ENCODE measurements at regions not wholly inside any gene's neighbourhood (a gene's known extent, or its start where the extent isn't known, plus 50 kb on each side); places are given as distances from the start of the nearest gene placed in this dataset.

DNA sequence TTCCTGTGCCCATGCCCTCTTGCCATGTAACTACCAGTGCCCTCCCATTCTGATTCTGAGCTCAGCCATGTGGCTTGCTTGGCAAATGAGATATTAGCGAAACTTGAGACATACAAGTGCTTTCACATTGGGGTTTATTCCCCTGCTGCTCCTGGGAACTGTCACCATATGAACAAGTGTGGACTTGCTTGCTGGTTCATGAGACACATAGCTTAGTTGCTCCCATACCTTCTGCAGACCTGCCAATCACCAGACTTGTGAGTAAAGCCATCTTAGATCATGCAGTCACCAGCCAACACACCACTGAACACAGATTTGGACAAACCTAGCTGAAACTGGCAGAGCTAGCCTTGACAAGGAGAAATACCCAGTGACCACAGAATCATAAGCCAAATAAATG, 155.1 kb downstream of the SS18 start:
- no peaks in the 10 kb centered on the region for H3K27me3 ChIP-seq (ENCODE audit: insufficient read depth, low read depth, severe bottlenecking)
- DNase-seq = no peak
- H3K9me3 ChIP-seq (ENCODE audit: severe bottlenecking) = no peaks in the 10 kb centered on the region
- H3K36me3 ChIP-seq = no peaks in the 10 kb centered on the region
- H3K27ac ChIP-seq = no peak overlapping the region
- TF ChIP-seq, protein P1, sequence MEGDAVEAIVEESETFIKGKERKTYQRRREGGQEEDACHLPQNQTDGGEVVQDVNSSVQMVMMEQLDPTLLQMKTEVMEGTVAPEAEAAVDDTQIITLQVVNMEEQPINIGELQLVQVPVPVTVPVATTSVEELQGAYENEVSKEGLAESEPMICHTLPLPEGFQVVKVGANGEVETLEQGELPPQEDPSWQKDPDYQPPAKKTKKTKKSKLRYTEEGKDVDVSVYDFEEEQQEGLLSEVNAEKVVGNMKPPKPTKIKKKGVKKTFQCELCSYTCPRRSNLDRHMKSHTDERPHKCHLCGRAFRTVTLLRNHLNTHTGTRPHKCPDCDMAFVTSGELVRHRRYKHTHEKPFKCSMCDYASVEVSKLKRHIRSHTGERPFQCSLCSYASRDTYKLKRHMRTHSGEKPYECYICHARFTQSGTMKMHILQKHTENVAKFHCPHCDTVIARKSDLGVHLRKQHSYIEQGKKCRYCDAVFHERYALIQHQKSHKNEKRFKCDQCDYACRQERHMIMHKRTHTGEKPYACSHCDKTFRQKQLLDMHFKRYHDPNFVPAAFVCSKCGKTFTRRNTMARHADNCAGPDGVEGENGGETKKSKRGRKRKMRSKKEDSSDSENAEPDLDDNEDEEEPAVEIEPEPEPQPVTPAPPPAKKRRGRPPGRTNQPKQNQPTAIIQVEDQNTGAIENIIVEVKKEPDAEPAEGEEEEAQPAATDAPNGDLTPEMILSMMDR (IDR thresholded peaks at IDR 0.05; ENCODE audit: low read depth, low read length) = no peak
- no peak overlapping the region for H3K4me3 ChIP-seq (ENCODE audit: low read depth, low read length)

DNA sequence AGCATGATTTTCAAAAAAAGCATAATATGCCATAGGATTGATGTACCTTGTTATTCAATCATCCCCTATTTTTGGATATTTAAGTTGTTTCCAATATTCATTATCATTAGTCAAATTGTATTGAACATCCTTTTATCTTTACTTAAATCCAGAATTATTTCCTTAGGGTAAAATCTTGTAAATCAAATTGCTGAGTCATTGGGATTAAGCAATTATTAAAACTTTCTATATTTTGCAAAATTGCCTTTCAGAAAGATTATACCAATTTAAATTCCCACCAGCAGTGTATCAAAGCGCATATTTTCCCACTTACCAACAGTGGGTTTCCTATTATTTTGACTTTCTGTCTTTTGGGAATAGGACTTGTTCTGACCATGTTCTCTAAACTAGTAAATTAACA, 159.3 kb downstream of the SS18 start:
- no peaks in the 10 kb centered on the region for H3K9me3 ChIP-seq (ENCODE audit: severe bottlenecking)

DNA sequence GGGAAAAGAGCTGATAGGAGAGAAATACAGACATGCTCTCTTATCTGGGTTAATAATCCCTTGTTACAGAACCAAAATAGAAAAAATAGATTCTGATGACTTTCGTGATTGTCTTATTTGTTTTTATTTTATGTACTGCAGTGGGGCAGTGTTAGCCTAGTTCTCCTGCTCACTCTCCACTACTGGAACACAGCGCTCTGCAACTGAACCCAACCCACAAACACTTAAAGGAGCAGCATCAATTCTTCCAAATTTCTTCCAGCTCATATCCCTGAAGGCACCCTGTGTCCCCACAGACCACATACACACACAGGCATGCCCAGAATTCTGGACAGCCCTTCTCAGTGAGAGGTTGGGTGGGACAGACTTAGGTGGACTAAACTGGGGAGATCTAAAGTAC, 160.6 kb downstream of the SS18 start:
- no peaks in the 10 kb centered on the region for H3K36me3 ChIP-seq
- H3K9me3 ChIP-seq (ENCODE audit: severe bottlenecking) = no peaks in the 10 kb centered on the region
- H3K4me3 ChIP-seq (ENCODE audit: low read depth, low read length) = no peak overlapping the region
- no peak overlapping the region for H3K27ac ChIP-seq
- TF ChIP-seq, protein P1 (IDR thresholded peaks at IDR 0.05; ENCODE audit: low read depth, low read length) = no peak
- DNase-seq = no peak
- no peaks in the 10 kb centered on the region for H3K27me3 ChIP-seq (ENCODE audit: insufficient read depth, low read depth, severe bottlenecking)

More for the DNA sequence above, 159.3 kb downstream of the SS18 start:
- no peak overlapping the region for H3K27ac ChIP-seq
- DNase-seq = no peak
- no peaks in the 10 kb centered on the region for H3K36me3 ChIP-seq
- no peak overlapping the region for H3K4me3 ChIP-seq (ENCODE audit: low read depth, low read length)
- H3K27me3 ChIP-seq (ENCODE audit: insufficient read depth, low read depth, severe bottlenecking) = no peaks in the 10 kb centered on the region
- TF ChIP-seq, protein P1 (IDR thresholded peaks at IDR 0.05; ENCODE audit: low read depth, low read length) = no peak

DNA sequence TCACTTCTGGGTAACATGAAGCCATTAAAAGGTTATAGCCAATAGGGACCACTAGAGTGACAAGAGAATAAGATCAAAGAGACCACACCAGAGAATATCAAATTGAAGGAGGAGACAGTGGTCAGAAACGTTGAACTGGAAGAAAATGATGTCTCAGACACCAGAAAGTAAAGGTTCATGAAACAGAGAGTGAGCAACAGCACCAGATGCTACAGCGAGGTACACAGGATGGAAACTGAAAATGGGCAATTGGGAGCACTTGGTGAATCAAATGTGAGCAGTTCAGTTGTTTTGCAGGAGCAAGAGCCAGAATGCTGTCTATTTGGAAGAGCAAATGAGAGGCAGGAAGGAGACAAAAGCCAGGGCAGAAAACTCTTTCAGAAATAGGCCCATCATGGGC, 162.6 kb downstream of the SS18 start:
- no peak for DNase-seq
- Histone ChIP-seq H3K27me3 (ENCODE audit: insufficient read depth, low read depth, severe bottlenecking) (no peaks in the 10 kb centered on the region), H3K4me3 (ENCODE audit: low read depth, low read length) (no peak overlapping the region), H3K9me3 (ENCODE audit: severe bottlenecking) (no peaks in the 10 kb centered on the region), H3K36me3 (no peaks in the 10 kb centered on the region), H3K27ac (no peak overlapping the region)
- TF ChIP-seq, protein P1 (IDR thresholded peaks at IDR 0.05; ENCODE audit: low read depth, low read length) = no peak

DNA sequence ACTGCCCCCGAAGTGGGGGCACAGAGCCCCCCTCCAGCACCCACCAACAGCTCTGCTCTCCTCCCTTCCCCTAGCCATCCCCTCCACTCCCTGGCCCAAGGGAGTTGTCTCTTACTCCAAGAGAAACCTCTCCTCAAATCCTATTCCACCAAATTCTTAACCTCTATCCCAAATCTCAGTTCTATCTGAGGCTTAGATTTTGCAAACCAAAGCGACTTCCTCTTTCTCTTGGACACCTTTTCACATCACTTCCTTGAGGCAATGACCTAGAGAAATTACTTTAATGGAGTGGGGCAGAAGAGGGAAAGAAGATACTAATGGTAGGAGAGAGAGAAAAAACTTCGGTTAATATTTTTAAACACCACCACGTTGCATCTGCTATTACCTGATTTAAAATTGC, 167.2 kb downstream of the SS18 start:
- no peak for DNase-seq
- no peaks in the 10 kb centered on the region for H3K27me3 ChIP-seq (ENCODE audit: insufficient read depth, low read depth, severe bottlenecking)
- no peaks in the 10 kb centered on the region for H3K9me3 ChIP-seq (ENCODE audit: severe bottlenecking)
- TF ChIP-seq, protein P1 (IDR thresholded peaks at IDR 0.05; ENCODE audit: low read depth, low read length) = no peak
- H3K27ac ChIP-seq = no peak overlapping the region
- no peaks in the 10 kb centered on the region for H3K36me3 ChIP-seq
- no peak overlapping the region for H3K4me3 ChIP-seq (ENCODE audit: low read depth, low read length)

DNA sequence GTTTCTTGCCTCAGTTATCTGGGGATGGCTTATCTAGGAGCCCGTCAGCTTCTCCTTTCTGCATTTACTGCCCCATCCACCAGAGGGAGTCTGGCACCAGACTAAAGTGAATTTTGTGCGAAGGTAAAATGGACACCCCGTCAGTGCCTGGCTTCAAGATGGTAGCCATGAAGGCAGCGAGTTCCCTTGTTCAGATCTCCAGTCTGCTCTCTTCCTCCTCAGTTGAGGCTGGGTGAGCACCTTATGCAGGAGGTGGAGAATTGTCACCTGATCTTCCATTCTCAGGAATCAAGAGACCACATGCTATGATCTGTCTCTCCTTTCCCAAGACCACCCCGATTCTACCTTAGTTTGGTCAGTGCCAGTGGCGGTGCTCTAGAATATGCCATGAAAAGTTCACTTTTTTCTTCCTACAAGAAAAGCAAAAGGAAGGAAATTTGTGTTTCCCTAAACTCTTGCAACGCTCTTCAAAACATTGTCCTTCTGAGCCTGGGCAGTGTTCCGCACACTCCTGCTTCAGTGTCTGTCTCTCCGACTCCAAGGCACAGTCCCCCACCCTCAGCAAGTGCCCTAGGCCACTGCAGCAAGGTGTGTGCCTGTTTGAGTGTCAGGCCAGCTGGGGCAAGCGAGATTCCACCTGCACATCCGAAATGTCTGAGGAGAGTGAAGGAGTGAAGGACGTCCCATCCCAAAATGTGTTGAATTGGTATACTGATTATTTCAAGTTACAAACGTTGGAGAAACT, 168.6 kb downstream of the SS18 start:
- Histone ChIP-seq H3K27me3 (ENCODE audit: insufficient read depth, low read depth, severe bottlenecking) (no peaks in the 10 kb centered on the region), H3K4me3 (ENCODE audit: low read depth, low read length) (no peak overlapping the region), H3K36me3 (no peaks in the 10 kb centered on the region), H3K9me3 (ENCODE audit: severe bottlenecking) (no peaks in the 10 kb centered on the region), H3K27ac (no peak overlapping the region)
- TF ChIP-seq, protein P1 (IDR thresholded peaks at IDR 0.05; ENCODE audit: low read depth, low read length) = peak; percentile 68
- DNase-seq = peak; percentile 64
